Keratinocyte (primary cell): ENCODE measurements at regions not wholly inside any gene's neighbourhood (a gene's known extent, or its start where the extent isn't known, plus 50 kb on each side); places are given as distances from the start of the nearest gene placed in this dataset.

ENCODE experiments used
- DNase-seq: peaks from one replicate; pipeline ENCODE4 v3.0.0-alpha.2; 2011; ENCODE audit warnings: low read depth, missing footprints, low spot score
- FAIRE-seq: peaks from 2 replicates; lab custom pipeline; 2011; peaks lifted over from hg19 to GRCh38; lab: Jason Lieb, UNC
- H2AFZ ChIP-seq: 2 replicates; pipeline ENCODE4 v1.6.0; 2012; ENCODE audit warnings: low read length, control low read depth, inconsistent platforms; ENCODE audit not compliant: control insufficient read depth
- H3K27ac ChIP-seq: 2 replicates; pipeline ENCODE4 v1.5.1; 2011; ENCODE audit warnings: low read length; ENCODE audit not compliant: control insufficient read depth, insufficient read depth
- H3K27me3 ChIP-seq: 3 replicates; pipeline ENCODE4 v1.6.0; 2011; ENCODE audit warnings: low read length; ENCODE audit not compliant: control insufficient read depth, insufficient read depth; ENCODE audit errors: extremely low read depth
- H3K36me3 ChIP-seq, 2 experiments: 2 replicates in 1 of 2; 3 replicates in 1 of 2; pipeline ENCODE4 v1.5.1; 2011; ENCODE audit warnings: low read length in 2 of 2, mild to moderate bottlenecking in 1 of 2; ENCODE audit not compliant: control insufficient read depth in 2 of 2, insufficient read depth in 2 of 2; ENCODE audit errors: extremely low read depth in 1 of 2
- H3K4me1 ChIP-seq: 3 replicates; pipeline ENCODE4 v1.5.1; 2011; ENCODE audit warnings: low read length; ENCODE audit not compliant: control insufficient read depth, insufficient read depth; ENCODE audit errors: extremely low read depth
- H3K4me2 ChIP-seq: 3 replicates; pipeline ENCODE4 v1.6.0; 2011; ENCODE audit warnings: low read depth, low read length; ENCODE audit not compliant: control insufficient read depth, insufficient read depth; ENCODE audit errors: extremely low read depth
- H3K4me3 ChIP-seq, 3 experiments: fragments of 200-600 bp in 1 of 3; sonication (generic) in 1 of 3; 2 replicates in 2 of 3; 3 replicates in 1 of 3; pipeline ENCODE4 v1.5.1; 2011 to 2016; ENCODE audit warnings: low read length in 3 of 3, mild to moderate bottlenecking in 3 of 3, control low read depth in 2 of 3, inconsistent platforms in 1 of 3, low read depth in 1 of 3, mixed read lengths in 1 of 3, mixed run types in 1 of 3, moderate library complexity in 1 of 3; ENCODE audit not compliant: control insufficient read depth in 2 of 3, insufficient read depth in 2 of 3; ENCODE audit errors: extremely low read depth in 1 of 3
- H3K79me2 ChIP-seq: 2 replicates; pipeline ENCODE4 v1.6.0; 2012; ENCODE audit warnings: low read length; ENCODE audit not compliant: control insufficient read depth, insufficient read depth
- H3K9ac ChIP-seq: 3 replicates; pipeline ENCODE4 v1.6.0; 2011; ENCODE audit warnings: low read length; ENCODE audit not compliant: control insufficient read depth, insufficient read depth; ENCODE audit errors: extremely low read depth
- H3K9me1 ChIP-seq: 3 replicates; pipeline ENCODE4 v1.6.0; 2011; ENCODE audit warnings: low read length; ENCODE audit not compliant: control insufficient read depth, insufficient read depth; ENCODE audit errors: extremely low read depth
- H3K9me3 ChIP-seq: 2 replicates; pipeline ENCODE4 v1.5.1; 2012; ENCODE audit warnings: low read depth, low read length; ENCODE audit not compliant: control insufficient read depth
- H4K20me1 ChIP-seq: 3 replicates; pipeline ENCODE4 v1.6.0; 2011; ENCODE audit warnings: low read length; ENCODE audit not compliant: control insufficient read depth, insufficient read depth; ENCODE audit errors: extremely low read depth
- CTCF ChIP-seq, 3 experiments: IDR thresholded peaks in 1 of 3; conservative IDR thresholded peaks in 1 of 3; optimal IDR thresholded peaks in 1 of 3; 2 replicates in 2 of 3; 3 replicates in 1 of 3; pipeline versions ENCODE3 to v1.5.1; 2011; ENCODE audit warnings: low read length in 3 of 3, mild to moderate bottlenecking in 3 of 3, moderate library complexity in 2 of 3, control low read depth in 1 of 3, inconsistent platforms in 1 of 3; ENCODE audit not compliant: insufficient read depth in 2 of 3; ENCODE audit errors: extremely low read depth in 1 of 3
- EZH2 ChIP-seq: IDR thresholded peaks from one replicate; pipeline ENCODE4 v1.6.1; 2012; ENCODE audit warnings: inconsistent platforms, mild to moderate bottlenecking, low read length, moderate library complexity
- dilution Hi-C: fragments of 300-500 bp; cut with MboI; formaldehyde crosslinking; loops from one replicate; pipeline ENCODE4 v1.7.0; 2020; ENCODE audit warnings: low sequenced_read_pairs; ENCODE audit not compliant: extremely low pct_ligation_motif_present

- DNase-seq, result no peak
- H3K27ac ChIP-seq, result no peak overlapping the region
- FAIRE-seq, result no peak
- dilution Hi-C loops, result no loop called here
- H2AFZ ChIP-seq, result no peak overlapping the region
- H3K9me1 ChIP-seq, result no peaks in the 10 kb centered on the region
- no peaks in the 10 kb centered on the region for H3K4me1 ChIP-seq
- no peaks in the 10 kb centered on the region for H3K79me2 ChIP-seq
- no peak overlapping the region for H3K4me2 ChIP-seq
- H3K4me3 ChIP-seq, result no peak overlapping the region
- H3K9ac ChIP-seq, result no peak overlapping the region
- H3K27me3 ChIP-seq, result no peaks in the 10 kb centered on the region
- H4K20me1 ChIP-seq, result no peaks in the 10 kb centered on the region
- no peak for TF ChIP-seq EZH2
- no peak for TF ChIP-seq CTCF (optimal IDR thresholded peaks at IDR 0.05 in 1 of 3, IDR thresholded peaks at IDR 0.05 in 1 of 3, conservative IDR thresholded peaks at IDR 0.05 in 1 of 3; ENCODE audit: extremely low read depth in 1 of 3, insufficient read depth in 2 of 3, low read length in 3 of 3)
- H3K36me3 ChIP-seq, result no peaks in the 10 kb centered on the region
- no peaks in the 10 kb centered on the region for H3K9me3 ChIP-seq
Measured at GRCh38 chr14:25607192-25607591, 557.2 kb upstream of the STXBP6 start.

- H3K36me3 ChIP-seq, result no peaks in the 10 kb centered on the region
- no peaks in the 10 kb centered on the region for H3K79me2 ChIP-seq
- H3K27me3 ChIP-seq, result no peaks in the 10 kb centered on the region
- dilution Hi-C loops, result no loop called here
- H3K4me2 ChIP-seq, result no peak overlapping the region
- H3K27ac ChIP-seq, result no peak overlapping the region
- H3K9me1 ChIP-seq, result no peaks in the 10 kb centered on the region
- H3K4me3 ChIP-seq, result no peak overlapping the region
- H3K9ac ChIP-seq, result no peak overlapping the region
- DNase-seq, result no peak
- H3K9me3 ChIP-seq, result no peaks in the 10 kb centered on the region
- no peak for FAIRE-seq
- TF ChIP-seq CTCF (optimal IDR thresholded peaks at IDR 0.05 in 1 of 3, IDR thresholded peaks at IDR 0.05 in 1 of 3, conservative IDR thresholded peaks at IDR 0.05 in 1 of 3; ENCODE audit: extremely low read depth in 1 of 3, insufficient read depth in 2 of 3, low read length in 3 of 3) (no peak), EZH2 (no peak)
- H4K20me1 ChIP-seq, result no peaks in the 10 kb centered on the region
- H2AFZ ChIP-seq, result no peak overlapping the region
- no peaks in the 10 kb centered on the region for H3K4me1 ChIP-seq
Measured at GRCh38 chr14:25602106-25602505, 552.2 kb upstream of the STXBP6 start.
